GM12872 (cell line): ENCODE measurements at regions not wholly inside any gene's neighbourhood (a gene's known extent, or its start where the extent isn't known, plus 50 kb on each side); places are given as distances from the start of the nearest gene placed in this dataset.

Experiments used
- CTCF ChIP-seq: IDR thresholded peaks from 3 replicates; pipeline ENCODE4 v1.5.1; 2011; ENCODE audit warnings: low read depth, mild to moderate bottlenecking, low read length, moderate library complexity; ENCODE audit not compliant: insufficient read depth

GRCh38 chr5:107170620-107171019 is 500.1 kb downstream of the EFNA5 start:
- TF ChIP-seq CTCF: no peak

GRCh38 chr5:107169867-107170266 is 500.9 kb downstream of the EFNA5 start:
- TF ChIP-seq CTCF: no peak

GRCh38 chr5:107168848-107169752 is 501.6 kb downstream of the EFNA5 start:
- TF ChIP-seq CTCF: no peak

GRCh38 chr5:107168086-107168485 is 502.7 kb downstream of the EFNA5 start:
- no peak for TF ChIP-seq CTCF

- TF ChIP-seq CTCF: no peak
These were observed 505.4 kb downstream of the EFNA5 start for GRCh38 chr5:107165296-107165695.

GRCh38 chr5:107157809-107158208 is 512.9 kb downstream of the EFNA5 start:
- no peak for TF ChIP-seq CTCF

GRCh38 chr5:107155707-107156106 is 515.0 kb downstream of the EFNA5 start:
- no peak for TF ChIP-seq CTCF
